GM19238 (cell line): ENCODE measurements at regions not wholly inside any gene's neighbourhood (a gene's known extent, or its start where the extent isn't known, plus 50 kb on each side); places are given as distances from the start of the nearest gene placed in this dataset.

Experiments
- DNase-seq: peaks from one replicate; pipeline ENCODE4 v3.0.0; 2011; ENCODE audit warnings: low spot score; ENCODE audit not compliant: insufficient read length

GRCh38 chr3:21142031-21142430 is 609.0 kb downstream of the ZNF385D start:
- no peak for DNase-seq

GRCh38 chr3:21140785-21141184 is 610.2 kb downstream of the ZNF385D start:
- no peak for DNase-seq

GRCh38 chr3:21138085-21138484 is 612.9 kb downstream of the ZNF385D start:
- DNase-seq: no peak

GRCh38 chr3:21132896-21133295 is 618.1 kb downstream of the ZNF385D start:
- no peak for DNase-seq

- no peak for DNase-seq
Observed at GRCh38 chr3:21120826-21121225, 630.2 kb downstream of the ZNF385D start.

- DNase-seq: no peak
Observed at GRCh38 chr3:21117370-21117769, 633.6 kb downstream of the ZNF385D start.

GRCh38 chr3:21109056-21109455 is 642.0 kb downstream of the ZNF385D start:
- no peak for DNase-seq

GRCh38 chr3:21105784-21106183 is 645.2 kb downstream of the ZNF385D start:
- DNase-seq: no peak

- no peak for DNase-seq
Observed at GRCh38 chr3:21100656-21101359, 650.2 kb downstream of the ZNF385D start.

GRCh38 chr3:21094686-21095085 is 656.3 kb downstream of the ZNF385D start:
- no peak for DNase-seq

GRCh38 chr3:21073561-21073960 is 677.4 kb downstream of the ZNF385D start:
- DNase-seq: no peak

- DNase-seq: no peak
Observed at GRCh38 chr3:21067031-21067813, 683.8 kb downstream of the ZNF385D start.

GRCh38 chr3:21062831-21063294 is 688.1 kb downstream of the ZNF385D start:
- DNase-seq: no peak

- no peak for DNase-seq
Observed at GRCh38 chr3:21059404-21059803, 691.6 kb downstream of the ZNF385D start.

GRCh38 chr3:21056293-21056692 is 694.7 kb downstream of the ZNF385D start:
- DNase-seq: no peak

- no peak for DNase-seq
Observed at GRCh38 chr3:21055015-21055414, 696.0 kb downstream of the ZNF385D start.

GRCh38 chr3:21054064-21054463 is 696.9 kb downstream of the ZNF385D start:
- DNase-seq: no peak

- DNase-seq: no peak
Observed at GRCh38 chr3:21049334-21050062, 701.5 kb downstream of the ZNF385D start.

- DNase-seq: no peak
Observed at GRCh38 chr3:21043139-21043538, 707.9 kb downstream of the ZNF385D start.

- no peak for DNase-seq
Observed at GRCh38 chr3:21042184-21042583, 708.8 kb downstream of the ZNF385D start.

- no peak for DNase-seq
Observed at GRCh38 chr3:21041621-21042020, 709.4 kb downstream of the ZNF385D start.

- DNase-seq: no peak
Observed at GRCh38 chr3:21036888-21037287, 714.1 kb downstream of the ZNF385D start.
